SK-N-SH treated with all-trans-retinoic acid at 6 μM for 48 hours (cell line): ENCODE measurements at regions not wholly inside any gene's neighbourhood (a gene's known extent, or its start where the extent isn't known, plus 50 kb on each side); places are given as distances from the start of the nearest gene placed in this dataset.

Source experiments
- ATAC-seq: fragments of 200-7000 bp; cut with Tn5 transposase; 3 replicates; pipeline ENCODE4 v1.9.1; 2020; ENCODE audit warnings: mild to moderate bottlenecking, moderate library complexity
- ARNTL ChIP-seq: fragments of 450-650 bp; formaldehyde crosslinking; IDR thresholded peaks from 2 replicates; pipeline ENCODE4 v1.5.0; 2020; ENCODE audit warnings: low read depth, mild to moderate bottlenecking, moderate library complexity, borderline replicate concordance
- BACH2 ChIP-seq: fragments of 250-450 bp; sonication (Bioruptor Pico); IDR thresholded peaks from 2 replicates; pipeline ENCODE4 v1.9.0; 2021; ENCODE audit warnings: mild to moderate bottlenecking, borderline replicate concordance
- CSDC2 ChIP-seq: fragments of 250-450 bp; sonication (Bioruptor Pico); IDR thresholded peaks from 2 replicates; pipeline ENCODE4 v1.5.0; 2020; ENCODE audit warnings: mild to moderate bottlenecking, moderate library complexity
- CSRNP3 ChIP-seq: fragments of 250-450 bp; sonication (Bioruptor Pico); IDR thresholded peaks from 2 replicates; pipeline ENCODE4 v1.5.1; 2021; ENCODE audit warnings: mild to moderate bottlenecking, moderate library complexity
- ESRRG ChIP-seq: fragments of 250-450 bp; sonication (Bioruptor Pico); IDR thresholded peaks from 2 replicates; pipeline ENCODE4 v1.6.1; 2021; ENCODE audit warnings: mild to moderate bottlenecking
- GLIS3 ChIP-seq: fragments of 250-450 bp; sonication (Bioruptor Pico); IDR thresholded peaks from 2 replicates; pipeline ENCODE4 v1.5.0; 2020; ENCODE audit warnings: mild to moderate bottlenecking, moderate library complexity
- ISL1 ChIP-seq: fragments of 250-450 bp; sonication (Bioruptor Pico); IDR thresholded peaks from 2 replicates; pipeline ENCODE4 v2.1.2; 2022; ENCODE audit warnings: mild to moderate bottlenecking, moderate library complexity
- OSR1 ChIP-seq: fragments of 250-450 bp; sonication (Bioruptor Pico); IDR thresholded peaks from 2 replicates; pipeline ENCODE4 v1.8.0; 2022; ENCODE audit warnings: moderate library complexity, mild to moderate bottlenecking, inconsistent platforms
- PATZ1 ChIP-seq: fragments of 250-450 bp; sonication (Bioruptor Pico); IDR thresholded peaks from 2 replicates; pipeline ENCODE4 v1.8.0; 2020; ENCODE audit warnings: mild to moderate bottlenecking, moderate library complexity, borderline replicate concordance
- POU6F1 ChIP-seq: fragments of 250-450 bp; sonication (Bioruptor Pico); IDR thresholded peaks from 2 replicates; pipeline ENCODE4 v1.8.0; 2021; ENCODE audit warnings: low read depth, mild to moderate bottlenecking, moderate library complexity, borderline replicate concordance
- PPARA ChIP-seq: fragments of 250-450 bp; sonication (Bioruptor Pico); IDR thresholded peaks from 2 replicates; pipeline ENCODE4 v1.5.0; 2020; ENCODE audit warnings: mild to moderate bottlenecking, borderline replicate concordance
- RARB ChIP-seq: fragments of 250-450 bp; sonication (Bioruptor Pico); IDR thresholded peaks from 2 replicates; pipeline ENCODE4 v1.8.0; 2021; ENCODE audit warnings: mild to moderate bottlenecking, moderate library complexity
- SNAI2 ChIP-seq: fragments of 250-450 bp; sonication (Bioruptor Pico); IDR thresholded peaks from 2 replicates; pipeline ENCODE4 v1.5.0; 2020; ENCODE audit warnings: mild to moderate bottlenecking, moderate library complexity
- TCF4 ChIP-seq: fragments of 250-450 bp; sonication (Bioruptor Pico); IDR thresholded peaks from 2 replicates; pipeline ENCODE4 v1.8.0; 2021; ENCODE audit warnings: mild to moderate bottlenecking, moderate library complexity, borderline replicate concordance
- TOX ChIP-seq: fragments of 250-450 bp; sonication (Bioruptor Pico); IDR thresholded peaks from 2 replicates; pipeline ENCODE4 v1.8.0; 2021; ENCODE audit warnings: mild to moderate bottlenecking, moderate library complexity, borderline replicate concordance
- TSHZ2 ChIP-seq: fragments of 250-450 bp; sonication (Bioruptor Pico); IDR thresholded peaks from 2 replicates; pipeline ENCODE4 v1.5.0; 2020; ENCODE audit warnings: mild to moderate bottlenecking, moderate library complexity
- ZFP3 ChIP-seq: fragments of 250-450 bp; sonication (Bioruptor Pico); IDR thresholded peaks from 2 replicates; pipeline ENCODE4 v1.5.0; 2020; ENCODE audit warnings: mild to moderate bottlenecking, moderate library complexity
- ZFP30 ChIP-seq: fragments of 450-650 bp; formaldehyde crosslinking; IDR thresholded peaks from 2 replicates; pipeline ENCODE4 v1.5.0; 2022; ENCODE audit warnings: mild to moderate bottlenecking, moderate library complexity
- ZNF565 ChIP-seq: fragments of 450-650 bp; formaldehyde crosslinking; conservative IDR thresholded peaks from 2 replicates; pipeline ENCODE4 v1.5.0; 2020; ENCODE audit warnings: low read depth, mild to moderate bottlenecking, moderate library complexity
- ZNF70 ChIP-seq: fragments of 450-650 bp; formaldehyde crosslinking; IDR thresholded peaks from 2 replicates; pipeline ENCODE4 v1.5.0; 2020; ENCODE audit warnings: mild to moderate bottlenecking, moderate library complexity
- ZNF8 ChIP-seq: fragments of 450-650 bp; formaldehyde crosslinking; IDR thresholded peaks from 2 replicates; pipeline ENCODE4 v1.5.0; 2020; ENCODE audit warnings: mild to moderate bottlenecking, moderate library complexity

GRCh38 chr9:116098476-116098875 lies 55.1 kb upstream of the PAPPA start:
- TF ChIP-seq CSRNP3 (CRISPR knock-in tag) (no peak), TCF4 (CRISPR knock-in tag) (no peak), ZNF70 (CRISPR knock-in tag) (no peak), PPARA (CRISPR knock-in tag) (no peak), ZFP3 (no peak), ARNTL (CRISPR knock-in tag) (no peak), SNAI2 (CRISPR knock-in tag) (no peak), TOX (CRISPR knock-in tag) (no peak), ESRRG (CRISPR knock-in tag) (no peak), ZNF8 (CRISPR knock-in tag) (no peak), OSR1 (CRISPR knock-in tag) (no peak), GLIS3 (CRISPR knock-in tag) (no peak), PATZ1 (CRISPR knock-in tag) (no peak), CSDC2 (CRISPR knock-in tag) (no peak), ZNF565 (CRISPR knock-in tag) (no peak), POU6F1 (CRISPR knock-in tag) (no peak), BACH2 (CRISPR knock-in tag) (no peak), RARB (CRISPR knock-in tag) (no peak)
- no peak for ATAC-seq

- no peak for ATAC-seq
- TF ChIP-seq ESRRG (CRISPR knock-in tag) (no peak), SNAI2 (CRISPR knock-in tag) (no peak), ZNF565 (CRISPR knock-in tag) (no peak), POU6F1 (CRISPR knock-in tag) (no peak), PPARA (CRISPR knock-in tag) (no peak), ZNF70 (CRISPR knock-in tag) (no peak), ZNF8 (CRISPR knock-in tag) (no peak), CSRNP3 (CRISPR knock-in tag) (no peak), TSHZ2 (CRISPR knock-in tag) (no peak), ZFP3 (no peak), ZFP30 (CRISPR knock-in tag) (no peak), GLIS3 (CRISPR knock-in tag) (no peak), ISL1 (CRISPR knock-in tag) (no peak)
Measured at GRCh38 chr9:116099821-116100220, 53.8 kb upstream of the PAPPA start.
